Memory B cell (primary cell): ENCODE measurements at regions not wholly inside any gene's neighbourhood (a gene's known extent, or its start where the extent isn't known, plus 50 kb on each side); places are given as distances from the start of the nearest gene placed in this dataset.
"Not testable (repeated sequence)": the region's sequence is repeated elsewhere in the genome, so short reads cannot be mapped to it uniquely, and the experiment has no call there.

Source experiments
- ATAC-seq: fragments of 150-1000 bp; cut with Tn5 transposase; 2 replicates; pipeline ENCODE4 v1.10.0; 2021; ENCODE audit warnings: low read depth, mild to moderate bottlenecking, moderate library complexity
- DNase-seq, 2 donors: peaks; one replicate each; pipeline ENCODE4 v3.0.0; 2022; ENCODE audit warnings: low spot score in 2 of 2
- H3K27ac Mint-ChIP-seq: one replicate; pipeline ENCODE4 v1.8.0; 2022; ENCODE audit warnings: mild to moderate bottlenecking, moderate library complexity, mixed read lengths
- H3K27me3 Mint-ChIP-seq: one replicate; pipeline ENCODE4 v1.8.0; 2022; ENCODE audit warnings: mixed read lengths
- H3K36me3 Mint-ChIP-seq: one replicate; pipeline ENCODE4 v1.8.0; 2022; ENCODE audit warnings: mild to moderate bottlenecking, mixed read lengths
- H3K4me1 Mint-ChIP-seq: one replicate; pipeline ENCODE4 v1.8.0; 2022; ENCODE audit warnings: mixed read lengths
- H3K4me3 Mint-ChIP-seq: one replicate; pipeline ENCODE4 v1.8.0; 2022; ENCODE audit warnings: mild to moderate bottlenecking, moderate library complexity, mixed read lengths
- H3K9me3 Mint-ChIP-seq: one replicate; pipeline ENCODE4 v1.8.0; 2022; ENCODE audit warnings: mixed read lengths

GRCh38 chr9:40592406-40592805 is 536.1 kb downstream of the FOXD4L6 start:
- DNase-seq, H3K4me1 Mint-ChIP-seq, H3K36me3 Mint-ChIP-seq, H3K27me3 Mint-ChIP-seq, H3K4me3 Mint-ChIP-seq, ATAC-seq, H3K27ac Mint-ChIP-seq, H3K9me3 Mint-ChIP-seq: not testable (repeated sequence)

- H3K4me3 Mint-ChIP-seq, H3K4me1 Mint-ChIP-seq, H3K27ac Mint-ChIP-seq, H3K9me3 Mint-ChIP-seq, DNase-seq, H3K36me3 Mint-ChIP-seq, H3K27me3 Mint-ChIP-seq, ATAC-seq: not testable (repeated sequence)
Observed at GRCh38 chr9:40591915-40592314, 536.6 kb downstream of the FOXD4L6 start.

GRCh38 chr9:40587475-40588195 is 540.8 kb downstream of the FOXD4L6 start:
- not testable (repeated sequence) for H3K4me1 Mint-ChIP-seq, DNase-seq, H3K4me3 Mint-ChIP-seq, H3K27me3 Mint-ChIP-seq, H3K27ac Mint-ChIP-seq, H3K9me3 Mint-ChIP-seq, H3K36me3 Mint-ChIP-seq, ATAC-seq

GRCh38 chr9:40584039-40584438 is 544.4 kb downstream of the FOXD4L6 start:
- not testable (repeated sequence) for H3K9me3 Mint-ChIP-seq, H3K27me3 Mint-ChIP-seq, H3K4me1 Mint-ChIP-seq, H3K27ac Mint-ChIP-seq, H3K36me3 Mint-ChIP-seq, ATAC-seq
- peak overlapping the region; percentile 68 for H3K4me3 Mint-ChIP-seq
- peak in 1 of 2 donors; percentile 9 for DNase-seq

GRCh38 chr9:40583230-40583629 is 545.3 kb downstream of the FOXD4L6 start:
- not testable (repeated sequence) for H3K27me3 Mint-ChIP-seq, H3K9me3 Mint-ChIP-seq, ATAC-seq, H3K4me1 Mint-ChIP-seq, H3K27ac Mint-ChIP-seq, H3K36me3 Mint-ChIP-seq, DNase-seq
- peak overlapping the region; percentile 82 for H3K4me3 Mint-ChIP-seq

- H3K4me3 Mint-ChIP-seq, H3K9me3 Mint-ChIP-seq, H3K27me3 Mint-ChIP-seq, H3K36me3 Mint-ChIP-seq, DNase-seq, H3K4me1 Mint-ChIP-seq, ATAC-seq, H3K27ac Mint-ChIP-seq: not testable (repeated sequence)
Observed at GRCh38 chr9:40578908-40579307, 549.6 kb downstream of the FOXD4L6 start.
